ENCODE measurements at regions not wholly inside any gene's neighbourhood (a gene's known extent, or its start where the extent isn't known, plus 50 kb on each side); places are given as distances from the start of the nearest gene placed in this dataset.
A peak's percentile ranks its signal among the peaks of the same experiment; 100 is the strongest.

DNA sequence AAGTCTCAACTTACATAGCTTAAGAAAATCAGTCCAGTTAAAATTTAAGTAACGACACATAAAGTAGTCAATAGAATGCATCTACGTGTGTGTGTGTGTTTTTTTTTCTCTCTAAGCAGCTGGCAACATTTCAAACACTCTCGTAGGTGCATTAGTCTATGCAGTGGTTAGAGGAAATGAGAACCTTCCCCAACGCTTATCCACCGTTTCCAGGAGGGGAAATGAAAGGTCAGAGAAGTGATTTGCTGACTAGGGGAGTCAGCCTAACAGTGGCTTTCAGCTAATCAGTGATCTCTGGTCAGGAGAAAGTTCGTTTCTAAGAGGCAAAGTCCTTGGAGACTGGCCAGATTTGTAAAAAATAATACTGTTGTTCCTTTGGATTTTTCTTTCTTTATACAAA lies 806.6 kb downstream of the C6orf118 start:
- Histone ChIP-seq H3K4me3 (ENCODE audit: low read depth, low read length) (no peak overlapping the region), H3K27me3 (replicated peaks) (no peaks in the 10 kb centered on the region), H3K36me3 (replicated peaks) (no peaks in the 10 kb centered on the region), H3K27ac (no peak overlapping the region)
- in situ Hi-C loops (cut with HindIII; ENCODE audit: low pct_ligation_motif_present, low sequenced_read_pairs), result no loop called here
- DNase-seq, result no peak
- TF ChIP-seq, protein P1, sequence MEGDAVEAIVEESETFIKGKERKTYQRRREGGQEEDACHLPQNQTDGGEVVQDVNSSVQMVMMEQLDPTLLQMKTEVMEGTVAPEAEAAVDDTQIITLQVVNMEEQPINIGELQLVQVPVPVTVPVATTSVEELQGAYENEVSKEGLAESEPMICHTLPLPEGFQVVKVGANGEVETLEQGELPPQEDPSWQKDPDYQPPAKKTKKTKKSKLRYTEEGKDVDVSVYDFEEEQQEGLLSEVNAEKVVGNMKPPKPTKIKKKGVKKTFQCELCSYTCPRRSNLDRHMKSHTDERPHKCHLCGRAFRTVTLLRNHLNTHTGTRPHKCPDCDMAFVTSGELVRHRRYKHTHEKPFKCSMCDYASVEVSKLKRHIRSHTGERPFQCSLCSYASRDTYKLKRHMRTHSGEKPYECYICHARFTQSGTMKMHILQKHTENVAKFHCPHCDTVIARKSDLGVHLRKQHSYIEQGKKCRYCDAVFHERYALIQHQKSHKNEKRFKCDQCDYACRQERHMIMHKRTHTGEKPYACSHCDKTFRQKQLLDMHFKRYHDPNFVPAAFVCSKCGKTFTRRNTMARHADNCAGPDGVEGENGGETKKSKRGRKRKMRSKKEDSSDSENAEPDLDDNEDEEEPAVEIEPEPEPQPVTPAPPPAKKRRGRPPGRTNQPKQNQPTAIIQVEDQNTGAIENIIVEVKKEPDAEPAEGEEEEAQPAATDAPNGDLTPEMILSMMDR (IDR thresholded peaks at IDR 0.05; ENCODE audit: low read depth, low read length, missing control alignments), result no peak

DNA sequence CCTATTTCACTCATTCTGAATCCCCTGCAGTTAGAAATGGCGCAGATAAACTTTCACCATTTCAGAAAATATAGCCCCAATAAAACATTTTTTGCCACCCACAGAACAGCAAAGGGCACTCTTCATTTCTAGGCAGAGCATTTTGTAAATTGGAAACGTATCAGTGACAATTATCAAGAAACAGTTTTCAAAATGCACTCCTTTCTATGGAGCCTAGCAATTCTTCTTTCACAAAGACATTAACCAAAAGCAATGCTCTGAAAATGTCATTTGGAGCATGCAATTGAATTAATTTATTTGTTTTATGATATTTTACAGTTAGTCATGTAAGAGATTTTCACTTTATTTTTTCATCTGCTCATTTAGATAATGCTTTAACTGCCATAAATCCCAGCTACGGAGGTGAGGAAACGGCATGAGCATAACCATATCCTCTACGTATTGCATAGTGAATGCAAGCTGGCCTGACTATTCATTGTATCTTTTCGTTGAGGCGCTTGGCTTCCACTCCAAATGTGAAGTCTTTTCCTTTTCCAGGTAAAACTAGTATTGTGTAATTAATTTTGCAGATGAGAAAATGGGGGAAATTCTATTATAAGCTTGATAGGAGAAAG lies 813.4 kb downstream of the C6orf118 start:
- TF ChIP-seq, protein P1 (IDR thresholded peaks at IDR 0.05; ENCODE audit: low read depth, low read length, missing control alignments), result no peak
- H3K36me3 ChIP-seq (replicated peaks), result no peaks in the 10 kb centered on the region
- no peak overlapping the region for H3K4me3 ChIP-seq (ENCODE audit: low read depth, low read length)
- no peak for DNase-seq
- H3K27ac ChIP-seq, result no peak overlapping the region
- no peaks in the 10 kb centered on the region for H3K27me3 ChIP-seq (replicated peaks)
- in situ Hi-C loops (cut with HindIII; ENCODE audit: low pct_ligation_motif_present, low sequenced_read_pairs), result no loop called here

DNA sequence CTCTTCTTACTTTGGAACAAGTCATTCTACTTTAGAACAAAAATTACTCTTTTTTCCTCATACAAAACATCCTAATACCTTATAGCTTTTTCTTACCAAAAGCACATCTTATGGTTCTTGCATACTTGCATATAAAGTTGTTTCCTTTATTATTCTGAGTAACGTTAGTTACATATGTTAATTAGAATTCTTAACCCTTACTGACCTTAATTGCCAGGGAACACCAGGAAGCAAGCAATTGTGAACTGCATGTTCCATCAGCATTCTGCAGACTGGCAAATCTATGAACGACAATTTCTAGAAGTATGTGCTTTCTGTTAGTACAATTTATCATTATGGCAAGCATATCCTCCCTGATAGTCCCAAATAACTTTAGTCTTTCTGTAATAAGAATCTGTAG lies 831.0 kb downstream of the C6orf118 start:
- in situ Hi-C loops (cut with HindIII; ENCODE audit: low pct_ligation_motif_present, low sequenced_read_pairs), result no loop called here
- Histone ChIP-seq H3K4me3 (ENCODE audit: low read depth, low read length) (no peak overlapping the region), H3K27ac (no peak overlapping the region), H3K36me3 (replicated peaks) (no peaks in the 10 kb centered on the region), H3K27me3 (replicated peaks) (no peaks in the 10 kb centered on the region)
- TF ChIP-seq, protein P1 (IDR thresholded peaks at IDR 0.05; ENCODE audit: low read depth, low read length, missing control alignments), result no peak
- no peak for DNase-seq

DNA sequence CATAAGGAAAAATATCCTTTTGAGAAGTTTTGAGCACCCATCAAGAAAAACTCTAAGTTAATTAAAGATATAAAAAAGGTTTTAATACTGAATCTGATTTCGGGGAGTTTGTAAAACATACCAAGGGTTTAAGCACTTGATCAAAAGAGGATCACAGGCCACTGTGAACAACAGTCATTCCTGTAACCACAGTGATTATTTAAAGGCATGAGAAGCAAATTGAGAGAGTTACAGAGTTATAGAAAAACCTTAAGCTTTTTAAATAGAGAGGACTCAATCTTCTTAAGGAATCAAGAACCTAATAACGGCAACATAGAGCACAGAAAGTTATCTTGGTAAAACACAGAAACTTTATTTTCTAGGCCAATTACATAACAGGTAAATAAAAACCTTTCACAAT lies 831.6 kb downstream of the C6orf118 start:
- Histone ChIP-seq H3K27ac (no peak overlapping the region), H3K4me3 (ENCODE audit: low read depth, low read length) (no peak overlapping the region), H3K36me3 (replicated peaks) (no peaks in the 10 kb centered on the region), H3K27me3 (replicated peaks) (no peaks in the 10 kb centered on the region)
- DNase-seq, result no peak
- in situ Hi-C loops (cut with HindIII; ENCODE audit: low pct_ligation_motif_present, low sequenced_read_pairs), result no loop called here
- TF ChIP-seq, protein P1 (IDR thresholded peaks at IDR 0.05; ENCODE audit: low read depth, low read length, missing control alignments), result no peak

DNA sequence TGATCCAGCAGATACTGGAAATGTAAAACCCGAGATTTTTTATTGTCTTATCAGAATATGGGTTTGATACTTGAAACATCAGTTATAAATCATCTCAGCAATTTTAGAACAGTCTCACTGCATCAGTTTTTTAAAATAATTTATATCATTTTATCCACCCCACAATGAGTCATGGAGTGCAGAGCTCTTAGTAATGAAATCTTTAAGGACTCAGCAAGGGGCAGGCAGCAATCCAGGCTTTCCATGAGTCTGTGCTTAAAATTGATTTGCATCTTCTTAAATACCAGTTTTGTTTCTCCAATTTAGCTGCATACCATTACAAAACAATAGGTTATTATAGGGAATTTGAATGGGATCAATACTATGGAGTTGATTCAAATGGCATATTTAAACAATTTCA lies 832.3 kb downstream of the C6orf118 start:
- TF ChIP-seq, protein P1 (IDR thresholded peaks at IDR 0.05; ENCODE audit: low read depth, low read length, missing control alignments), result no peak
- no peak overlapping the region for H3K4me3 ChIP-seq (ENCODE audit: low read depth, low read length)
- no peak overlapping the region for H3K27ac ChIP-seq
- in situ Hi-C loops (cut with HindIII; ENCODE audit: low pct_ligation_motif_present, low sequenced_read_pairs), result no loop called here
- no peaks in the 10 kb centered on the region for H3K27me3 ChIP-seq (replicated peaks)
- H3K36me3 ChIP-seq (replicated peaks), result no peaks in the 10 kb centered on the region
- peak; percentile 8 for DNase-seq

Measured in brain microvascular endothelial cell (primary cell).